ENCODE measurements at regions not wholly inside any gene's neighbourhood (a gene's known extent, or its start where the extent isn't known, plus 50 kb on each side); places are given as distances from the start of the nearest gene placed in this dataset.

- DNase-seq, result no peak
Measured at GRCh38 chr9:87211669-87212068, 264.4 kb upstream of the GAS1 start.

GRCh38 chr9:87212605-87213021, 265.3 kb upstream of the GAS1 start:
- no peak for DNase-seq

- no peak for DNase-seq
Measured at GRCh38 chr9:87213948-87214347, 266.6 kb upstream of the GAS1 start.

- no peak for DNase-seq
Measured at GRCh38 chr9:87214991-87215390, 267.7 kb upstream of the GAS1 start.

GRCh38 chr9:87216036-87216435, 268.7 kb upstream of the GAS1 start:
- DNase-seq, result no peak

- no peak for DNase-seq
Measured at GRCh38 chr9:87216897-87217455, 269.7 kb upstream of the GAS1 start.

- no peak for DNase-seq
Measured at GRCh38 chr9:87223392-87224246, 274.0 kb upstream of the DAPK1 start.

- no peak for DNase-seq
Measured at GRCh38 chr9:87226896-87227295, 270.8 kb upstream of the DAPK1 start.

- no peak for DNase-seq
Measured at GRCh38 chr9:87227456-87227855, 270.2 kb upstream of the DAPK1 start.

GRCh38 chr9:87229108-87229507, 268.6 kb upstream of the DAPK1 start:
- DNase-seq, result no peak

GRCh38 chr9:87233431-87233830, 264.2 kb upstream of the DAPK1 start:
- DNase-seq, result no peak

- no peak for DNase-seq
Measured at GRCh38 chr9:87233899-87234455, 263.7 kb upstream of the DAPK1 start.

GRCh38 chr9:87234854-87235253, 262.8 kb upstream of the DAPK1 start:
- DNase-seq, result no peak

GRCh38 chr9:87236546-87236945, 261.1 kb upstream of the DAPK1 start:
- no peak for DNase-seq

GRCh38 chr9:87237336-87237735, 260.3 kb upstream of the DAPK1 start:
- DNase-seq, result no peak

- DNase-seq, result no peak
Measured at GRCh38 chr9:87238545-87238944, 259.1 kb upstream of the DAPK1 start.

- DNase-seq, result no peak
Measured at GRCh38 chr9:87239312-87239711, 258.4 kb upstream of the DAPK1 start.

- no peak for DNase-seq
Measured at GRCh38 chr9:87243602-87244001, 254.1 kb upstream of the DAPK1 start.

GRCh38 chr9:87245271-87245670, 252.4 kb upstream of the DAPK1 start:
- no peak for DNase-seq

GRCh38 chr9:87247097-87247496, 250.6 kb upstream of the DAPK1 start:
- no peak for DNase-seq

GRCh38 chr9:87249029-87249428, 248.6 kb upstream of the DAPK1 start:
- DNase-seq, result no peak

GRCh38 chr9:87250205-87250604, 247.5 kb upstream of the DAPK1 start:
- DNase-seq, result no peak

GRCh38 chr9:87255431-87256155, 242.1 kb upstream of the DAPK1 start:
- no peak for DNase-seq

GRCh38 chr9:87256973-87257372, 240.7 kb upstream of the DAPK1 start:
- no peak for DNase-seq
